GM12874 (cell line): ENCODE measurements at regions not wholly inside any gene's neighbourhood (a gene's known extent, or its start where the extent isn't known, plus 50 kb on each side); places are given as distances from the start of the nearest gene placed in this dataset.

ENCODE experiments used
- TF ChIP-seq, protein P1 (sequence below): IDR thresholded peaks from 2 replicates; pipeline ENCODE4 v1.5.1; 2011; ENCODE audit warnings: low read depth, mild to moderate bottlenecking, control low read depth, low read length, moderate library complexity; ENCODE audit not compliant: insufficient read depth

DNA sequence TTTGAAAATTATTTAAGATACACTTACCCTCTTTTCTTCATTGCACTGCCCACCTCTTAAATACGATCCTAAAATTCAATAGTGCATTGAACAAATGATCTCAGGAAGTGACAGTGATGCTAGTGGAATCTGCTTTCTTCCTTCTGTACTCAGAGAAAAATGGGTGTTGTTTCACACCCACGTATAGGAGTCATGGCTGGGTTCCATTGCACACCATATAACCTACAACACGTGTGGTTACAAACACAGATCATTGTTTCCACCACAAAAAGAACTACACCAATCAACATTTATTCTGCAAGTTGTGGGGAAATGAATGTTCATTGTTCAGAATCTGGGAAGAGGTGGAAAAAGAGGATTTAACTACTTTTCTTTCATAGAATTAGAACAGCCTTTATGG, 275.9 kb downstream of the MAN2A1 start:
- TF ChIP-seq, protein P1, sequence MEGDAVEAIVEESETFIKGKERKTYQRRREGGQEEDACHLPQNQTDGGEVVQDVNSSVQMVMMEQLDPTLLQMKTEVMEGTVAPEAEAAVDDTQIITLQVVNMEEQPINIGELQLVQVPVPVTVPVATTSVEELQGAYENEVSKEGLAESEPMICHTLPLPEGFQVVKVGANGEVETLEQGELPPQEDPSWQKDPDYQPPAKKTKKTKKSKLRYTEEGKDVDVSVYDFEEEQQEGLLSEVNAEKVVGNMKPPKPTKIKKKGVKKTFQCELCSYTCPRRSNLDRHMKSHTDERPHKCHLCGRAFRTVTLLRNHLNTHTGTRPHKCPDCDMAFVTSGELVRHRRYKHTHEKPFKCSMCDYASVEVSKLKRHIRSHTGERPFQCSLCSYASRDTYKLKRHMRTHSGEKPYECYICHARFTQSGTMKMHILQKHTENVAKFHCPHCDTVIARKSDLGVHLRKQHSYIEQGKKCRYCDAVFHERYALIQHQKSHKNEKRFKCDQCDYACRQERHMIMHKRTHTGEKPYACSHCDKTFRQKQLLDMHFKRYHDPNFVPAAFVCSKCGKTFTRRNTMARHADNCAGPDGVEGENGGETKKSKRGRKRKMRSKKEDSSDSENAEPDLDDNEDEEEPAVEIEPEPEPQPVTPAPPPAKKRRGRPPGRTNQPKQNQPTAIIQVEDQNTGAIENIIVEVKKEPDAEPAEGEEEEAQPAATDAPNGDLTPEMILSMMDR = no peak

DNA sequence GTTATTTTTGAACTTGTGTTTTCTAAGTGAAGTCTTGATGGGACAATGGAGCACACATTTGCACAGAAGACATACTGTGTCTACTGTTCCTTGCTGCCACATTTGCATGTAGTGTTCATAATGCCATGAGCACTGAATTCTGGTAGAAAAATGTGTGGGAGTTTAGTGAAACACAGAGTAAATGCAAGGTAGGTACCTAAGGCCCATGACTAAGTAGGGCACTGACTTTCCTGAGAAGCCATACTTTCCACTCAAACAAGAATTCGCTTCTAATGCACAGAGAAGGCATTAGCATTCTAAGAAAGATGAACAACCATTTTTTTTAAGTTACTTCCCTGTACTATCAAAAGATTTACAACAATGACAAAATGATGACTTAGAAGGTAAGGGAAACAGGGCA, 282.2 kb downstream of the MAN2A1 start:
- TF ChIP-seq, protein P1 = no peak

DNA sequence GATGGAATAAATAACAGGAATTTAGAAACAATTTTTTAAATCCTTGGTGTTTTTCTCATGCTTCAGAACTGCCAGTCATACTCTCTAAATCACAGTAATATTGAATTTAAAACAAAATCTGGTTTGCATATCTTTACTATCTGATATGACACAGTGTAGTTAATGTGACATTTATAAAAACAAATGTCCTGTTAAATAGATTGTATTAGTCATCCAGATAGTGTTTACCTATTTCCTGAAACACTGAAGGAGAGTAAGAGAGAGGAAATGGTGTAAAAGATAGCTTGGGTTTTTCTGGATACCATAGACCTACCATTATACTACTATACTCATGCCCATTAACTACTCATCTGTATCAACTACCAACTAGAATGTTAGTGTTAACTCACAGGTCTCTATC, 292.3 kb downstream of the MAN2A1 start:
- TF ChIP-seq, protein P1 = no peak

DNA sequence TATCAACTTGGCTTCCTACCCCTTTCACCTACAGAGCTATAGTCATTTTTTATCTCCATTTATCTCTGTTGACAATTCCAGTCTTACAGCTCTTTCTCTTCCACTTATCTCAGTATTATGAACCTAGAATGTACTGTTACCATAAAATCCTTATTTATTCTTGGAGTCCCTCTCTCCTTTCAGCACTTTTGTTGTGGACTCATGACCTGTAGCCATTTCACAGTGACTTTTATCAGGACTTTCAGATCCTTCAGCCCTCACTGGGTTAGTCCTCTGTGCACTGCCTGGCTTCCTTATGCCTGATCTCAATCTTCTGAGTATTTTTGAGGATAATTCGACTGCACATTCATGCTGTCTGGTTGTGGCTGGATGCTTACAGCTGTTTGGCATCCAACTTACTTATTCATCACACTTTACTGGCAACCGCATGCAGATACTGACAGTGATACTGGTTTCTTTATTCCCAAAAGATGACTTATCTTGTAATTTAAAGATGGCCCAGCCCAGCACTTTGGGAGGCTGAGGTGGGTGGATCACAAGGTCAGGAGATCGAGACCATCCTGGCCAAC, 293.3 kb downstream of the MAN2A1 start:
- TF ChIP-seq, protein P1 = no peak

DNA sequence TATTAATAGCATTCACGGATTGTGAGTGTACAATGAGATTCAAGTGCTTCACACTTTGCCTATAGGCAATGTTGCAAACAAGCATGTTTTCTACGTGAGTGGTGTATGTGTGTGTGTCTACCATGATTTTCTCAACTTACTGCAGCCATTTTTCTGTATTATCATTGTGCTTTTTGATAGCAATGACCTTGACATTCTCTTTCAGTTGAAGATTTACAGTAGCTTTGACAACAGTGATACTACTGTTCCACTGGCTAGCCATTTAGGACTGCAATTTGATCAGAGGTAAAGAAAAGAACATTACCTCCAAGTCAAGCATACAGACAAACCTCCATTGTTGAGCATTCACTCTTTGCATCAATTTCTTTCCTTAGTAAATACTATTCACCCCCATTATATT, 297.0 kb downstream of the MAN2A1 start:
- TF ChIP-seq, protein P1 = no peak

DNA sequence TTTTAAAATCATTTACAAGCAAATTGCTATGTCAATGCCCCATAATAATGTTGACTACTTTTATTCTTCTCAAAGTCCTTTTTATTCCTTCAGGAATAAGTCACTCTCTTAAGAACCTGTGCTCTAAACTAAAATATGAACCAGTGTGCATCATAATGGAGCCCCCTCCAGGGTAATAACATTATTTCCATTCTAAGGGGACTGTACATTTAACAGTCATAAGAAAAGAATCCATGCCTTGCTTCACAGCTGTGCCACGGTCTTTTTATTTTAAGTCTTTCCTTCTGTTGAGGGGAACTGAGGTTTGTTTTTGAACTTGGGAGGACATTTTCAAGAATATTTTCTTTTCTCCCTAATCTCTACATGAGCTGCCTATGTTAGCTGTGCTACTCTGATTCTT, 297.6 kb downstream of the MAN2A1 start:
- TF ChIP-seq, protein P1 = no peak

DNA sequence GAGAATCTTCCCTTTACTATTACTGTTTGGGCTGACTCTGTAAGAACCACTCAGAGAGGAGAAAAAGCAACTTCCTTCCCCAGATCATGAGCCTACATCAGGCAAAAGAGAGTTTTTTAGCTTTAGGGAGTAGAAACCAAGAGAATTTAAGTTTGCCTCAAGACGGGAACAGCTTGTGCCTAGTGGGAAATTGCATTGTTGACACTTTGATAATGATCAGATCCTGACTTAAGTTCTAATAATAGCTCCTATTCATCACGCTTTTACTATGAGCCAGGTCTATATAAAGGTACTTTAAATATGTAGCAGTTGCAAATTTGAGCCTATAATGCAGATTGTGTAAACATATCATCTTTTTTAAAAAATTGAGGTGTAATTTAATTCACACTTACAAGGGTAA, 298.2 kb downstream of the MAN2A1 start:
- TF ChIP-seq, protein P1 = no peak
